HL-60 (cell line): ENCODE measurements at regions not wholly inside any gene's neighbourhood (a gene's known extent, or its start where the extent isn't known, plus 50 kb on each side); places are given as distances from the start of the nearest gene placed in this dataset.

Experiments
- DNase-seq, 2 experiments: peaks; one replicate each; pipeline ENCODE4 v3.0.0-alpha.2; 2010 to 2020; ENCODE audit warnings: low read depth in 1 of 2, low spot score in 1 of 2
- H3K27ac ChIP-seq: fragments of 250-450 bp; sonication (Bioruptor Pico); replicated peaks from 2 replicates; pipeline ENCODE4 v1.5.1; 2020; ENCODE audit warnings: mild to moderate bottlenecking, moderate library complexity
- H3K27me3 ChIP-seq: fragments of 250-450 bp; sonication (Bioruptor Pico); 2 replicates; pipeline ENCODE4 v1.5.1; 2021; ENCODE audit warnings: mild to moderate bottlenecking, moderate library complexity; ENCODE audit not compliant: insufficient read depth, poor library complexity, severe bottlenecking
- H3K4me3 ChIP-seq: replicated peaks from 2 replicates; pipeline ENCODE4 v1.5.1; 2011; ENCODE audit warnings: mild to moderate bottlenecking, control low read depth, low read length; ENCODE audit not compliant: insufficient read depth
- CTCF ChIP-seq: IDR thresholded peaks from one replicate; pipeline ENCODE4 v1.5.1; 2011; ENCODE audit warnings: low read length, control low read depth, inconsistent platforms; ENCODE audit not compliant: insufficient read depth
- GABPA ChIP-seq: IDR thresholded peaks from 2 replicates; pipeline ENCODE4 v1.6.1; 2012; ENCODE audit warnings: low read depth
- POLR2AphosphoS5 ChIP-seq: IDR thresholded peaks from 2 replicates; pipeline ENCODE4 v1.6.1; 2012; ENCODE audit warnings: low read depth
- REST ChIP-seq: IDR thresholded peaks from 2 replicates; pipeline ENCODE4 v1.6.1; 2012; ENCODE audit warnings: low read depth; ENCODE audit not compliant: insufficient replicate concordance
- SPI1 ChIP-seq: IDR thresholded peaks from 2 replicates; pipeline ENCODE4 v1.6.1; 2012; ENCODE audit warnings: low read depth, mild to moderate bottlenecking, borderline replicate concordance

GRCh38 chr16:5671421-5671820, 573.8 kb upstream of the EEF2KMT start:
- H3K27ac ChIP-seq = no peak overlapping the region
- TF ChIP-seq CTCF (no peak), SPI1 (no peak), REST (no peak), GABPA (no peak), POLR2AphosphoS5 (no peak)
- no peaks in the 10 kb centered on the region for H3K27me3 ChIP-seq
- H3K4me3 ChIP-seq = no peak overlapping the region
- DNase-seq = no peak

- no peaks in the 10 kb centered on the region for H3K27me3 ChIP-seq
- DNase-seq = no peak
- no peak for TF ChIP-seq POLR2AphosphoS5
- TF ChIP-seq GABPA = no peak
- no peak for TF ChIP-seq CTCF
- no peak for TF ChIP-seq REST
- TF ChIP-seq SPI1 = no peak
- H3K4me3 ChIP-seq = no peak overlapping the region
- no peak overlapping the region for H3K27ac ChIP-seq
Observed at GRCh38 chr16:5670198-5670597, 572.6 kb upstream of the EEF2KMT start.

GRCh38 chr16:5668553-5668952, 571.0 kb upstream of the EEF2KMT start:
- Histone ChIP-seq H3K27ac (no peak overlapping the region), H3K4me3 (no peak overlapping the region), H3K27me3 (no peaks in the 10 kb centered on the region)
- DNase-seq = no peak
- TF ChIP-seq POLR2AphosphoS5 (no peak), SPI1 (no peak), REST (no peak), CTCF (no peak), GABPA (no peak)
